DMS114 treated with DMSO at 0.1 percent for 48 hours (cell line): ENCODE measurements at regions not wholly inside any gene's neighbourhood (a gene's known extent, or its start where the extent isn't known, plus 50 kb on each side); places are given as distances from the start of the nearest gene placed in this dataset.
"Not testable (repeated sequence)": the region's sequence is repeated elsewhere in the genome, so short reads cannot be mapped to it uniquely, and the experiment has no call there.

Experiments used
- DNase-seq: peaks from one replicate; lab custom pipeline; 2025; ENCODE audit not compliant: unreplicated experiment; lab: John Stamatoyannopoulos, UW

DNA sequence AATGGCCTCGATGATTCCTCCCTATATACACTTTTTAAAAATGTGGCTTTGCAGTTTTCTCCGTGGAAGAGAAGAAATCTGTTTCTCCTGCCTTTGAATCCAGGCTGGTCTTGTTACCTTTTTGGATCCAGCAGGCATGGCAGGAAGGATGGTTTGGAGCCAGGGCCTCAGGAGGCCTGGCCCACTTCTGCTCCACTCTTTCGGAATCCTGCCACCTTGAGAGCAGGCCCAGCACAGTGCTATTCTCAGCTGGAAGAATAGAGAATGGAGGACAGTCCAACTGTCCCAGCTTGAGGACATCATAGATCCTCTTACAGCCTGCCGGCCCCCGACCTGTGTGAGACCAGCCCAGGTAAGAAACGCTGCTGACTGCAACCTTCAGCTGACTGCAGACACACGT, 421.5 kb downstream of the FUT8 start:
- no peak for DNase-seq

DNA sequence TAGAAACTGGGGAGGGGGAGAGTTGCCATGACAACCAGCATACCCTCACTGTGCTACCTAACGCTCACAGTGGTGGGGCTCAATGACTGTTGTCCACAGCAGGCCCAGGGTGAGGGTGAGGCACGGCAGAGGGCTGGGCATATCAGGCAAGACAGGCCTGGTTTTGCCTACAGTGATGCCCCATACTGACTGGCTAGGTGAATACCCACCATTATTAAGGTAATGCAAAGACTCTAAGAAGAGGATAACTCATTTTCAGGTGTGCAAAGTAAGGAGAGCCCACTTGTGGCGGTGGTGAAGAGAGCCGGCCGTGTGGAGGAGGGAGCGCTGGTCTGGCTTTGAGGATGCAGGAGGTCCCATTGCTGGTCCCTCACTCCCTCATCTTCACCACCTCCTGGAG, 422.3 kb downstream of the FUT8 start:
- DNase-seq, result no peak

DNA sequence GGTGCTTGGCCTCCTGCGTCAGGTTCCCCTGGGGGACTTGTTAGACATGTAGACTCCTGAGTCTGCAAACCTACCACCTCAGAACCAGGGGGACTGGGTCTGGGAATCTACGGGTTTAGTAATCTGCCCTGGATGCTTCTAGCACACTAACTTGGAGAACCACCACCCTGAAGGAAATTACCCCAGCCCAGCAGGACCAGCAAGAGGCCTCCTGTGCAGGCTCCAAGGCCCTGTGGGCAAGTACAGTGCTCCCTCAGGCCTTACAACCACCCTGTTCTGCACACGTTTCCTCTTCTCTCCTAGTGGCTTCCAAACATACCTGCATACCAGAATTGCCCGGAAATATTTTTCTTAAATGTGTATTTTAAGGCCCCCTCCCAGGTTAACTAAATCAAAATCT, 423.0 kb downstream of the FUT8 start:
- no peak for DNase-seq

DNA sequence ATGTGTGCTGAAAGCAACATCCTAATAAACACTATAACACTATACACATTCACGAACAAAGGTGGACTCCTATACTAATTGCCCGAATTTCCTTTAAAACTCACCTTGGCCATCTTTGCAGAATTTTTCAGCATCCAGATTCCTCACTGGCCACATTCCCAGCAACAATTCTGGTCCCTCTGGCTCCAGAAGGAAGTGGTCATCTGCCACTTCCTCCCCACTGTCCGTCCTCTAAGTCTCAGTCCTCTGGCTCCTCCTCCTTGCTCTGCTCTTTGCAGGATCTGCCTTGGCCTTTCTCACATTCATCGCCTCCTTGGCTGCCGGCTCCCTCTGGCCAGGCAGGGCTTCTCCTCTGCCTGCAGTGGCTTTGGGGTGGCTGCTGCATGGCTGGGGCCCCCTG, 426.0 kb downstream of the FUT8 start:
- DNase-seq, result no peak

DNA sequence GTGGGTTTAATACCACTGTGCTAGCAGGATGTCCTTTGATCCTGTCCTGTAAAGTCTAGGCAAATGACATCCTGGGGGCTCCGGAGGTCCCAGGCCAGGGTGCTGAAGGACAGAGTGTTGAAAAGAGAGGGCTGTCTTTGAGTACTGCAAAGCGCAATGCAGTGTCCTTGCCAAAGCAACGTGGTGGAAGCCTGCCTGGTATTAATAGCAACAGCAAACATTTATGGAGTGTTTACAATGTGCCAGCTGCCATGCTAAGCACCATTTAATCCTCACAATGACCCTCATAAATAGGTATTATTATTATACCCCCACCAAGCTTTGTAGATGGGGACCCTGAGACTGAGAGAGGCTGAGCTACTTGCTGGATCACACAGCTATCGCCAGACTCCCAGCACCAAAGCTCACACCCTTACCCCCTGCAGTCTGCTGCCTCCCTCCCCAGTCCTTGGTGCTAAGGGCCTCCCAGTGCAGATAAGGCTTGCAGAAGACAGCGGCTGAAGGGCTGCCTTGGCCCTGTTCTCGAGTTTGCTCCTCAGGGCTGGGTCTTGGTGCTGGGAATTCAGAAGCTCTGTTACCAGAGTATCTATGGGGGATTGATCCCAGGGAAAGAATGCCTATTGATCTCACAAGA, 427.7 kb downstream of the FUT8 start:
- DNase-seq, result no peak

DNA sequence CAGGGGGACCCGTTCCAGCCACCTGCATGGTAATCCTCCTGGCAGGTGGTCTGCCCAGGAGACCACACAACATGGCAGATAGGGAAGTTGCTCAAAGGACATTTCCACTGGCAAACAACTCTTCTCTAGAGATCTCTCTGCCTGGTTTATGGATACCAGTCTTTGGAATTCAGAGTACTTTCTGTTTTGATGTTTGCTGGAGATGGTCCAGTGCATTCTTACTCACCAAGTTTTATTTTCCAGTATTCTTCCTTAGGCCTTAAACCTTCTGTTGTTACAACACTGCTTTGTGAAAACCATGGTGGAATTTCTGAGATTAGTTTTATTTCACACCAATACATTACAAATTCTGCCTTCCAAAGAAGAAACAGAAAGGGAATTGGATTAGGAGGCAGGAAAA, 428.3 kb downstream of the FUT8 start:
- no peak for DNase-seq

DNA sequence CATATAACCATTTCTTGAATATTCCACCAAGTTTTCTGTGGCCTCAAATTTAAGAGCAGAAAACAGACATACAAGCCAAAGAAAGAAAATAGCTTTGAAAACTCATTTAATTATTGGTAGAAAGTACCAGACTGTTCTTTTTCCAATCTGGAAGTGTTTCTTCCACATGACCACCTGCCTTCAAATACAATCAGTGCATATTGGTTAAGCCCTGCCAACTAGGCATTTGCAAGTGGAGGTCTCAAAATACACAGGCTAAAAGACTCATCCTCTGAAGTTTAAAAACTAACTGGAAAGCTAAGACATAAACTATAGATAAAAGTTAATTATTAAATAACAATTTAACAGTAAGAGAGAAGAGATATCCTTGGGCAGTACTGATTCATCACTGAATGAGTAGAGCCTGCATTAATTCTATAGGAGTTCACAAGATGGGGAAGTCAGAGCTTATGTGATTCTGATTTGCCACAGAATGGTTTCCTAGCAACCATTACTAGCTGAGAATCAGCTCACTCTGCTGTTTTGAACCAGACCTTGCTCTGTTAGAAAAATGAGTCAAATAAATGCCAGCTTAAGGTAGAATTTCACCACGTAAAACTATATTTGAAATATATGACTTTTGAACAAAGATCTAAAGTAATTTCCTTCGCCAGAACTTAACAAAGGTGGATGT, 433.8 kb downstream of the FUT8 start:
- DNase-seq, result no peak

DNA sequence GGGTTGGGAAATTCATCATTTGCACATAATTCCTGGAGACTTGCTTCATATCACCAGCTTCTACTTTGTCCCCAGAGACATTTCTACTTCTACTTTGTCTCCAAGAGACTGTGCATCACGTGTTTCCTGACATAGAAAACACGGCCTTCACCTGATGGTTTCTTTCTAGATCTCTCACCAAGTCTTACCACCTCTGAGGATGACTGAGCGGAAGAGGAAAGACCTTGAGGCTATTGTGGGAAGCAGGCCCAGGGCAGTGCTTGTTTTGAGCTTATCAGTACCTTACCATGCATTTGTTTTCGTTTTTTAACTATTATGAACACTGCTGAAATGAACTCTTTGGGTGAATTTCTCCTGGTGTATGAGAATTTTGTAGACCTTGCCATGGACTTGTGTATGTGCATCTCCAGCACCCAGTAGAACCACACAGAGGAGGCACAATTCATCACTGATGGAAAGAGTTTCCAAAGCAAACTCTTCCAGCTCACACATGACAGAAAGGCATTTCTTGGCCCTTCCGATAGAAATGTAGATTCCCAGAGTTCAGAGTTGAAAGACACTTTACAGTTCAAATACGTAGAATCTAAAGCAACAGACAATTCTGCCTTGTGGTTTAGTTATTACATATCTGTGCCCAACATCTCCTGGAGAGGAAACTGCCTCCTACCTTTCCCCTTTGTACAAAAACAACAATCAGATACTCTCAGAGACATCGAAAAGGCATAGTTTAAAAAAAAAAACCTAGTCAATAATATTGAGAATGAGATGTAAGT, 434.7 kb downstream of the FUT8 start:
- DNase-seq, result no peak

DNA sequence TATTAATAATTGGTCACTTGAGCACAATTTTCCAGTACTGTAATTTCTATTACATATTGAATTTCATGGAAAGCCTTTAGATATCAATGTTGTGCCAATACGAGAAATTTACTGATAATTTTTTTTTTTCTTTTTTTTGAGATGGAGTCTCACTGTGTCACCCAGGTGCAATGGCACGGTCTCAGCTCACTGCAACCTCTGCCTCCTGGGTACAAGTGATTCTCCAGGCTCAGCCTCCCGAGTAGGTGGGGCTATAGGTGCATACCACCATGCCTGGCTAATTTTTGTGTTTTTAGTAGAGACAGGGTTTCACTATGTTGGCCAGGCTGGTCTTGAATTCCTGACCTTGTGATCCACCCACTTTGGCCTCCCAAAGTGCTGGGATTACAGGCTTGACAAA, 435.4 kb downstream of the FUT8 start:
- not testable (repeated sequence) for DNase-seq

DNA sequence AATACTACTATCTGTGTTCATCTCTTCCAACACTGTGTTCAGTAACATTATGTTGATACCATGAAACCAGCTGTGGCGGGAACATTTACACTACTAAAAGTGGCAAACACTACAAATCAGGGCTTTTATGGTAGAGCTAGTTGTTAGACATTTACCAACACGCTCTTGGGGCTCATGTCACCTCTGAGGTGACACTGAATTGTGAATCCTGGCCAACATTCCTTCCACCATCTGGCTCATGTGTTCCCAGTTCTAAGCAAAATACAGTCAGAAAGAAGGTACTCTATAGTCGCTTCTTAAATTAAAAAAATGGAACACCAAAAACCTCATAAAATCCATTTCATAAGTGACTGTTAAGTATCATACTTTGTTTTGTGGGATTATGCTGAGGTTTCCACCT, 436.6 kb downstream of the FUT8 start:
- no peak for DNase-seq

DNA sequence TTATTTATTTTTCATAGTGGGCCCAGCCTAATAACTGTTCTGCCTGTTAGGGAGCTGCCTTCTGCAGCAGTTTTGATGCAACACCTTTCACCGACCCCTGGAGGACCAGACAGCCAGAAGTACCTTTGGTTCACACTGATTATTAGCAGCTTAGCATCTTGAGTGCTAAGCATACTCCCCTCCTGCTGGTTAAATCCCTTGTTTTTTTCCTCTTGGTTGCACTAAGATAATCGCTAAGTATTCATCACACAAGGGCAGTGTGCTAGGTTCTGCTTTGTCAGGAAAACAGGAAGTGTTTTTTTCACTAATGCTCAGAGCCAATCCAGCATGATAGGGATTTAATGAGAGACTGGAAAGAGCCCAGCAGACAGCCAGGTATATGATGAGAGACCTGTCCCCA, 437.0 kb downstream of the FUT8 start:
- no peak for DNase-seq

DNA sequence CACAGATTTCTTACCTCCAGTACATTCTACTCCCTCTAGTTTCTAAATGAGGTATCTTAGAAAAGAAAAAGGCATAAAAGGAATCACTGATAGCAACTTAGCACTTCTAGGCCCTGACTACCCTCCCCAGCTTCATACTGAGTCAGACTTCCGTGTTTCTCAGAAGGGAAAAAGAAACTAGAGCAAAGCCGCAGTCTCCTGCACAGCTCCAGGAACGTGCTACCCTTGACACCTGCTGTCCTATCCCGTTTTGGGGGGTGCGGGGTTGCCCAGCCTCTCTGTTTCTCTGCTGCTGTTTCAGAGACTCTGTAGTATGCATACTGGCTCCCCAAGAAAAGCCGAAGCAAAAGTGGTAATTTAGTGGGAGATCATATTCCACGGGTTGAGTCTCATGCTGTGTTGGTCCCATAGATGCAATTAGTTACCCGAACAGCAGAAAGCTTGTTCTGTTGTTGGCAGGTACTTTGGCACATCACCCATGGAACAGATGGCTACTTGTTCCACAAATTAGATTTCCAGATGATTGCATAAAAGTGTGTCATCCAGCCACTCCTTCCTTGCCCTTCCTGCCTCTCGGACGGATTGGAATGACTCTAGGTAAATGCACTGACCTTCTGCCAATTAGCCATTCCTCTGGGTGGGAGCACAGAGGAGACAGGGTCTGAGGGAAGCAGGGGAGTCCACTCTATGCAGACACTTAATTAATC, 438.1 kb downstream of the FUT8 start:
- DNase-seq, result no peak

DNA sequence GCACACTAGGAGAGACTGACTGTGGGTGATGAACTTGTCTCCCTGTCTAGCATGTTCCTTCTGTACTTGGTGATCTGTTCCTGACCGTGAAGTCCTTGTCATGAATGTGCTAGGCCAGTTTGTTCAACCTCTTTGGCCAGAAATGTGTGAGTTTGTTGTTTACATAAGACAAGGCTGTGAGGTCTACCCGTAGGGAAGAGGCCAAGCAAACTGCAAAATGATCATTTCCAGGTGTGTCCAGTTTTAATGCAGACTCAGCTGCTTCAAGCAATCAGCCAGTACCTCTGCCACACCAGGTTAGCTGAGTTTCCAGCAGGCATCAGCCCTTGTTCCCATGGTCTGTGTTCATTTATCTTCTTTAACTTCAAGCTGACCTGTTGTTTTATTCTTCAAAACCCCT, 440.2 kb downstream of the FUT8 start:
- no peak for DNase-seq

DNA sequence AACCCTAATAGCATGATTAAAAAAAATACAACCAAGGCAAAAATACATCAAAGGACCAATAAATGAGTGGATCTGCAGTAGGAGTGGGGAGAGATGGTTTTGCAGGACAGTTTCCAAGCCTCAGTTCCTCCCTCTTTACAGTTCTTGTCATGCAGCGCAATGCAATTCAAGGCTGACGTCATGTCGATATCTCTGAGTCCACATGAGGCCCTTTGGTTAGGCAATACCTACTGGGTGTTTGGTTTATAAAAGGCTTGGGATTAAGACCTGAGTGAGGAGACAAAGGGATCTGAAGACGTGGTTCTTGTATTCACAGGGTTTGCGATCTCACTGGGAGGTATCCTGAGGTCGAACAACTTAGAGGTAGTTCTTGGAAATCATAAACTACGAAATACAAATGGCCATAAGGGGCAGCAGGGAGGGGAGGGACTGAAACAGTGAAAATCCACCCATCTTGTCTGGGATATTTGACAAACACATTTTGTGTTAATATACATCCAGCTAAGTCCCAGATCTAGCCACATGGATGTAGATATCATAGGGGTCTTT, 441.0 kb downstream of the FUT8 start:
- no peak for DNase-seq

DNA sequence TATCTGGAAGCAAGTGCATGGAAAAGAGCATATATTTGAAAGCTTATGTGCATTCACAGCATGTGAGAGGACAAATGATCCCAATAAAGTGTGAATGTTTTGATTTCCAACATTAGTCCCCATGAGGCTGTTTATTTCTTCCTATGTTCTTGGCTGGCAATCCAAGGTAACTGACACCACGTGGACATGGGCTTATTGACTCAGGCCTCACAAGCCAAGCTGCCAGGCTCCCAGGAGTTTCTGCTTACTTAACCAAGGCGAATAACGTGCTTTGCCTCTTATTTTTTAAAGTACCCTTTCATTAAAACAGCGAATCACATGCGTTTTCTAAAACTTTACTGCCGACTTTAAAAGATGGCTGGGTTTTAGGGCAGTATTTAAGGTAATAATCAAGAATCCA, 441.7 kb downstream of the FUT8 start:
- no peak for DNase-seq

DNA sequence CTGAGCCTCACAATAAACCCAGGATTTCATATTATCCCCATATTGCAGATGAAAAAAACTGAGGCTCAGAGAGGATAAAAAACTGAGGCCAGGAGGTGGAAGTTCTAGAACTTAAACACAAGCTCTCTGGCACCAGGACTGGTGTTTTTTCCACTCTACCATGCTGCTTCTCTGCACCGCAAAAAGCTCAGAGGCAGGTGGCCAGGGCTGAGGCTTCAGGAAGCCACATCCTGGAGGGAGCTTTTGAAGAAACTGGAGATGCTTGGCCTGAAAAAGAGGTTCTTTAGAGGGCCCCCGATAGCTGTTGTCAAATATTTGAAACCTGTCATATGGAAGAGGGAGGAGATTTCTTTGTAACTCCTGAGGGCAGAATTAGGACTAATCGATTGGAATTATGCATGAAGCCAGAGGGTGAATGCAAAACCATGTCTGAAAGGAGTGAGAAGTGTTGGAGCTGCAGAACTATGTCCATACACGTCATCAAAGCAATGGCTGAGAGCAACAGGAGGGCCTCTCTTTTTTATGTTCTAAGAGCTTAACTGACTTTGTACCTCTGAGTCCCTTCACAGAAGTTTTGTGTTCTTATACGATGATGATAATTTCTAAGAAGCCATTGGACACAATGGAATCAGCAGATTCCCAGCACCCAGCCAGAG, 448.6 kb downstream of the FUT8 start:
- no peak for DNase-seq

DNA sequence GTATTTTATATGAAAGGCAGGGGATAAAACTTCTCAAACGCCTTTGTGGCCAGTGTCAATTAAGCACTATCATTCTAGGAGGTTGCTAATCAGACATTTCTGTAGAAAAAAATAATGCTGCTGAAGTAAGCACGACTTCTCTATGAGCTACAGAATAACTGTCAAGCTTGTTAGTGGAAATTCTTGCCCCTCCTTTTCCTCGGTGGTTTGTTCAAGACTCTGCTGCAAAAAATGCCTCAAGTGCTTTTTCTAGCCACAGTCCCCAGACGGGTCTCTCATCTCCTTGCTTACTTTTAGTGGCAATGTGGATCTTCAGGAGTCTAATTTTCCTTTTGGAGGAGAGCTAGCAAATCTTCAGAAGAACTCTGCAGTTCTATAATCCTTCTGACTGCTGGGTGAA, 452.0 kb downstream of the FUT8 start:
- DNase-seq, result no peak

DNA sequence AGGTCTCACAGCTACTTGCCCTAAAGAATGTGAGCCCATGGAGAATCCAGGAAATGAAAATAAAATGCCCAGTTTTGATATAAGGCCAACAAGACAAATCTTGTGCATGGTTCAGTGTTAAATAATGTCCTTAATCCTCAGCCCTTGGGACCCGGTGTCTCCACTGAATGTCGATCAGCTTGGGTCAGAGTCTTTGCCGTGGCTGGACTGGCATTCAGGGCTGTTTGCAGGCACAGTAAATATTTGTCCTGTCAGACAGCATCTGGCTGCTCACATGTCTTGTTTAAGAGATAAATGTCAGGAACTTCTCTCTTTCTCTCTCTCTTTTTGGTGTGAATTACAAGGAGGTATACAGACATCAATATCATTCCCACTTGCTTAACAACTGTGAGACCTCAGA, 452.5 kb downstream of the FUT8 start:
- DNase-seq, result no peak

DNA sequence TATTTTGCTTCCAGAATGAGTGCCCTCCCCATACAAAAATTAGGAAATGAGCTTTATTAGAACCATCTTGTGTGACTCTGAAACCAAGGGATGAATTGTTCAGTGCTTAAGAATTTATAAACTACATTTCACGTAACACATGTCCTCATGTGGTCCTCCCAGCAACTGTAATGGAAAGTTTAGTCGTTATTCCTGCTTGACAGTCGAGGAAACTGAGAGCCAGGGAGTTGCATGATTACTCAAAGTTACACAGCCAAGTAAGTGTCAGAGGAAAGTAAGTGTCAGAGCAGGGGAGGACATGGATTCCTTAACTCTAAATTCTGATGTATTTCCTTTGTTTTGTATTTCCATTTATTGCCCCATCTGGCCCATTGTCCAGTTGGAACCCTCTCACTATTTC, 453.9 kb downstream of the FUT8 start:
- no peak for DNase-seq

DNA sequence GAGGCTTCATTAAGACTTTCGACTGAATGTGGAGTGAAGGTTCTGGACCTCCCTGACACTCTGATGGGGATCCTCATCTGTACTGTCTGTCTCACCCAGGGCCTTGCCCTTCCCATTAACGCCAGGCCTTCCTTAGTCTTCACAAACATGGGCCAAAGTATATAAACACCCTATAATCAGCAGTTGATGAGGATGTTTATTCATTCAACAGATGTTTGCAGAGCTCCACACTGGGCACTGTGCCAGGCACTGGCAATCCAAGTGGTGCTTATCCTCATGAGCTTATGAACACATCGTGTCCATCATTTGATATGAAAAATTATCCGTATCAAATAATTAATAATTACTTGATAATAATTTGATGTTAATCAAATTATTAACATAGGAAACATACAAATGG, 454.4 kb downstream of the FUT8 start:
- no peak for DNase-seq

DNA sequence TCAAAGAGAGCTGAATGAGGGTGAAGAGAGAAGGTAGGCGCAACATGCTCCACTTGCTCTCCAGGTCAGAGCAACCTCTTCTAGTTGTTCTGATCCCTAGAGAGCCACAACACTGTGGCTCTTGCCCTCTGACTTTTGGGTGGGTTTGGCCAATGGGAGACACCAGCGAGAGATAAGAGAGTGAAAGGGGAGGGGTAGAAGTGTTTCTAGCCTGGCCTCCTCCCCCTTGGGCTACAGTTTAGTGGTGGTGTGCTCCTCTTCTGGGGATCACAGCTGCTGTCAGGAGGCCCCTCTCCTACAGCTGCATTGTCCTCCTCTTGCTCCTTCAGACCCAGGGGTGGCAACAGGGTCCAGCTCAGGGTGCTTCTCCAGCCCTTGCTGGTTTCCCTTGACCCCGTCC, 454.8 kb downstream of the FUT8 start:
- DNase-seq, result no peak
